ENCODE measurements at regions not wholly inside any gene's neighbourhood (a gene's known extent, or its start where the extent isn't known, plus 50 kb on each side); places are given as distances from the start of the nearest gene placed in this dataset.

- H3K4me3 ChIP-seq (ENCODE audit: low read length) = no peak overlapping the region
- DNase-seq (ENCODE audit: low read depth) = no peak
- TF ChIP-seq CTCF (conservative IDR thresholded peaks at IDR 0.05; ENCODE audit: low read length) = no peak
Observed at GRCh38 chr16:25395528-25395927, 137.9 kb upstream of the ZKSCAN2 start.

GRCh38 chr16:25390761-25391160, 133.1 kb upstream of the ZKSCAN2 start:
- TF ChIP-seq CTCF (conservative IDR thresholded peaks at IDR 0.05; ENCODE audit: low read length) = no peak
- H3K4me3 ChIP-seq (ENCODE audit: low read length) = no peak overlapping the region
- no peak for DNase-seq (ENCODE audit: low read depth)

- no peak overlapping the region for H3K4me3 ChIP-seq (ENCODE audit: low read length)
- DNase-seq (ENCODE audit: low read depth) = no peak
- TF ChIP-seq CTCF (conservative IDR thresholded peaks at IDR 0.05; ENCODE audit: low read length) = no peak
Observed at GRCh38 chr16:25374556-25374955, 116.9 kb upstream of the ZKSCAN2 start.

- no peak for TF ChIP-seq CTCF (conservative IDR thresholded peaks at IDR 0.05; ENCODE audit: low read length)
- DNase-seq (ENCODE audit: low read depth) = no peak
- no peak overlapping the region for H3K4me3 ChIP-seq (ENCODE audit: low read length)
Observed at GRCh38 chr16:25372716-25373115, 115.1 kb upstream of the ZKSCAN2 start.

- no peak for DNase-seq (ENCODE audit: low read depth)
- TF ChIP-seq CTCF (conservative IDR thresholded peaks at IDR 0.05; ENCODE audit: low read length) = no peak
- no peak overlapping the region for H3K4me3 ChIP-seq (ENCODE audit: low read length)
Observed at GRCh38 chr16:25371342-25371741, 113.7 kb upstream of the ZKSCAN2 start.

- no peak for TF ChIP-seq CTCF (conservative IDR thresholded peaks at IDR 0.05; ENCODE audit: low read length)
- no peak for DNase-seq (ENCODE audit: low read depth)
- H3K4me3 ChIP-seq (ENCODE audit: low read length) = no peak overlapping the region
Observed at GRCh38 chr16:25370541-25370940, 112.9 kb upstream of the ZKSCAN2 start.

GRCh38 chr16:25367773-25368524, 110.3 kb upstream of the ZKSCAN2 start:
- DNase-seq (ENCODE audit: low read depth) = no peak
- TF ChIP-seq CTCF (conservative IDR thresholded peaks at IDR 0.05; ENCODE audit: low read length) = no peak
- no peak overlapping the region for H3K4me3 ChIP-seq (ENCODE audit: low read length)

Measured in AG10803 (cell line).